ENCODE measurements at regions not wholly inside any gene's neighbourhood (a gene's known extent, or its start where the extent isn't known, plus 50 kb on each side); places are given as distances from the start of the nearest gene placed in this dataset.

GRCh38 chr6:127013865-127014264 lies 104.6 kb upstream of the RSPO3 start:
- Histone ChIP-seq H3K4me3 (no peak overlapping the region), H3K27me3 (no peaks in the 10 kb centered on the region), H3K27ac (replicated peaks in 1 of 4) (no peak overlapping the region), H3K9me3 (no peaks in the 10 kb centered on the region), H3K36me3 (no peaks in the 10 kb centered on the region), H3K4me1 (no peaks in the 10 kb centered on the region)
- intact Hi-C loops (cut with DNase I) = no loop called here
- whole genome bisulfite sequencing = 93% methylated on average over 3 of the region's 3 CpGs
- TF ChIP-seq POLR2AphosphoS5 (IDR thresholded peaks at IDR 0.05) (no peak), EP300 (IDR thresholded peaks at IDR 0.05) (no peak), CTCF (IDR thresholded peaks at IDR 0.05) (no peak), POLR2A (IDR thresholded peaks at IDR 0.05; ENCODE audit: low read depth) (no peak)
- no peak for DNase-seq (ENCODE audit: extremely low spot score)

DNA sequence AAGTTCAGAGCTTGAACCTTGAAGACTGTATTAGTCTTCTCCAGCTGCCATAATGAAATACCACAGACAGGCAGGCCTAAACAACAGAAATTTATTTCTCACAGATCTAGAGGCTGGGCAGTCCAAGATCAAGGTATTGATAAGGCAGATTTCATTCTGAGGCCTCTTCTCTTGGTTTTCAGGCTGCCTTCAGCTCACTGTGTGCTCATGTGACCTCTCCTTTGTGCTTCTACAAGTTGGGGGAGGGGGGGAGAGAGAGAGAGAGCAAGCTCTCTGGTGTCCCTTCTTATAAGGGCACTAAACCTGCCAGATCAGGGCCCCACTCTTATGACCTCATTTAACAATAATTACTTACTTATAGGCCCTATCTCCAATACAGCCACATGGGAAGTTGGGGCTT lies 102.6 kb upstream of the RSPO3 start:
- no peaks in the 10 kb centered on the region for H3K9me3 ChIP-seq
- H3K27ac ChIP-seq (replicated peaks in 1 of 4) = no peak overlapping the region
- H3K36me3 ChIP-seq = no peaks in the 10 kb centered on the region
- no peaks in the 10 kb centered on the region for H3K4me1 ChIP-seq
- intact Hi-C loops (cut with DNase I) = no loop called here
- no peak for TF ChIP-seq POLR2A (IDR thresholded peaks at IDR 0.05; ENCODE audit: low read depth)
- no peak for TF ChIP-seq CTCF (IDR thresholded peaks at IDR 0.05)
- TF ChIP-seq EP300 (IDR thresholded peaks at IDR 0.05) = no peak
- TF ChIP-seq POLR2AphosphoS5 (IDR thresholded peaks at IDR 0.05) = no peak
- H3K27me3 ChIP-seq = no peaks in the 10 kb centered on the region
- no peak overlapping the region for H3K4me3 ChIP-seq
- DNase-seq (ENCODE audit: extremely low spot score) = no peak

DNA sequence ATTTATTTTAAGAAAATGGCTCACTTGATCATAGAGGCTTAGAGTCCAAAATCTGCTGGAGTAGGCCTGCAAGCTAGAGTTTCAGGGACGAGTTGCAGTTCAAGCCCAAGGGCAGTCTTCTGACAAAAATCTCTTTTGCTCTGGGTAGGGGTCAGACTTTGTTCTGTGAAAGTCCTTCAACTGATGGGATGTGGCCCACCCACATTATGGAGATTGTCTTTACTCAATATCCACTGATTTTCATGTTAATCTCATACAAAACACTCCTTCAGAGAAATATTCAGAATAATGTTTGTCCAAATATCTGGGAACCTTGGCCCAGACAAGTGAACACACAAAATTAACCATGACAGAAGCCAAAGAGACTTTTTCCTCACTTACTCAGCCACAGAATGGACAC lies 98.6 kb upstream of the RSPO3 start:
- intact Hi-C loops (cut with DNase I) = no loop called here
- H3K27me3 ChIP-seq = no peaks in the 10 kb centered on the region
- peaks cover 0 to 11% (median 4%) of the 10 kb centered on the region in 4 donors for H3K4me1 ChIP-seq
- no peak for DNase-seq (ENCODE audit: extremely low spot score)
- H3K4me3 ChIP-seq = no peak overlapping the region
- WGBS = 88% methylated on average over 1 of the region's 1 CpG
- TF ChIP-seq POLR2A (IDR thresholded peaks at IDR 0.05; ENCODE audit: low read depth) = no peak
- TF ChIP-seq CTCF (IDR thresholded peaks at IDR 0.05) = no peak
- no peak for TF ChIP-seq EP300 (IDR thresholded peaks at IDR 0.05)
- TF ChIP-seq POLR2AphosphoS5 (IDR thresholded peaks at IDR 0.05) = no peak
- H3K27ac ChIP-seq (replicated peaks in 1 of 4) = no peak overlapping the region
- no peaks in the 10 kb centered on the region for H3K9me3 ChIP-seq
- no peaks in the 10 kb centered on the region for H3K36me3 ChIP-seq

DNA sequence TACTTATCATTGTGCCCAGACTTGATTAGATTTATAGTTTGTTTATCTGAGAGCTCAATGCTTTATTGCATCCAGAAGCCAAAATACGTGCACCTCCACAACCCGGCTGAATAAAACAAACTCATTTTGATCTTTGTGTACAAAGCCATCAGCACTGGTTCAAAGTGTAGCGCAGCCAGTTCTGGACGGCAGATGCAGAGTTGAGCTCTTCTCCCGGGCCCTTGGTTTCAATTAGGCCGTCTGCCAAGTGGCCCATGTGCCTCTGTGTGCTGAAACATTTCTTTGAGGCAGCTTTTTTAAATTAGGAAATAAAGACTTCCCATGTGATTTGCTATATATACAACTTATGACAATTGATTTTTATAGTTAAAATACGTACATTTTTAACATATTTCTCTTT lies 96.2 kb upstream of the RSPO3 start:
- H3K4me1 ChIP-seq = peaks cover 0 to 11% (median 4%) of the 10 kb centered on the region in 4 donors
- H3K4me3 ChIP-seq = no peak overlapping the region
- intact Hi-C loops (cut with DNase I) = no loop called here
- WGBS = 23% methylated on average over 7 of the region's 7 CpGs
- H3K9me3 ChIP-seq = no peaks in the 10 kb centered on the region
- H3K36me3 ChIP-seq = no peaks in the 10 kb centered on the region
- no peak for DNase-seq (ENCODE audit: extremely low spot score)
- TF ChIP-seq POLR2AphosphoS5 (IDR thresholded peaks at IDR 0.05) (no peak), CTCF (IDR thresholded peaks at IDR 0.05) (no peak), POLR2A (IDR thresholded peaks at IDR 0.05; ENCODE audit: low read depth) (no peak), EP300 (IDR thresholded peaks at IDR 0.05) (no peak)
- H3K27me3 ChIP-seq = no peaks in the 10 kb centered on the region
- no peak overlapping the region for H3K27ac ChIP-seq (replicated peaks in 1 of 4)

DNA sequence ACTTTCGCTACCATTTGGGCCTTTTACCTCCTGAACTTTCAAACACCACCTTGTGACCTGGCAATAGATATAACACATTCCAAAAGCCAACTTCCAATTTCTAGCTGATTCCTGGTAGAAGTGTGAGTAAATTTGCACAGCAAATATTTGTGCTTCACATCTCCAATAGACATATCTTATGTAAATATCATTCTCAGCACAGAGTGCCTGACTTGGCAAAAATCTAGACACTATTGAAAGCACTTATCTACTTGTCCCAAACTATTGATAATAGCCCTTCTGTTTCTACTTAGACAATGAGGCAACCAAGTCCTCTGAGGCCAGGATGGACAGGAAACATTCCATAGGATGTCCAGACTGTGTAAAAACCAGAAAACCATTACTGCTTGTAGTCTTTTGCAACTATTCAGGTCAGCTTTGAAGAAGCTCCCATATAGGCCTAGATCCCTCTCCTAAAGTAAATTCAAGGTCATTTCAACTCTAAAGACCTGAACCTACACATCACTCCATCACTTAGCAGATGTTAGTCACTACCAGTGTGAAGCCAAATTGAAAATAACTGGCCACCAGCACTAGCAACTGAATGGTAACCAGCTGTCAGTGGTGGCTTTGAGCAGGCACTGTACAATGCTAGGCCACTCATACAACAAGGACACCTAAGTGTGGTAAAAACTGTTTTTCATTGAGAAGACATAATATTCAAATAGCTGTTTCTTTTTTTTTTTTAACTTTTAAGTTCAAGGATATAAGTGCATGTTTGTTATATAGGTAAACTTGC lies 95.3 kb upstream of the RSPO3 start:
- 93% methylated on average over 1 of the region's 1 CpG for WGBS

More for the DNA sequence above, 95.3 kb upstream of the RSPO3 start:
- no peaks in the 10 kb centered on the region for H3K27me3 ChIP-seq
- no peaks in the 10 kb centered on the region for H3K9me3 ChIP-seq
- DNase-seq (ENCODE audit: extremely low spot score) = no peak
- H3K36me3 ChIP-seq = no peaks in the 10 kb centered on the region
- TF ChIP-seq CTCF (IDR thresholded peaks at IDR 0.05) (no peak), POLR2AphosphoS5 (IDR thresholded peaks at IDR 0.05) (no peak), POLR2A (IDR thresholded peaks at IDR 0.05; ENCODE audit: low read depth) (no peak), EP300 (IDR thresholded peaks at IDR 0.05) (no peak)
- intact Hi-C loops (cut with DNase I) = no loop called here
- H3K4me1 ChIP-seq = peaks cover 0 to 11% (median 4%) of the 10 kb centered on the region in 4 donors
- no peak overlapping the region for H3K4me3 ChIP-seq
- no peak overlapping the region for H3K27ac ChIP-seq (replicated peaks in 1 of 4)
